ENCODE measurements at regions not wholly inside any gene's neighbourhood (a gene's known extent, or its start where the extent isn't known, plus 50 kb on each side); places are given as distances from the start of the nearest gene placed in this dataset.

GRCh38 chr11:104655066-104655465, 243.2 kb downstream of the CASP12 start (continued):
- TF ChIP-seq E2F2 (CRISPR knock-in tag; IDR thresholded peaks at IDR 0.05; ENCODE audit: borderline replicate concordance) (no peak), HINFP (CRISPR knock-in tag; IDR thresholded peaks at IDR 0.05; ENCODE audit: low read depth) (no peak), REXO4 (CRISPR knock-in tag; IDR thresholded peaks at IDR 0.05; ENCODE audit: borderline replicate concordance) (no peak), SP2 (CRISPR knock-in tag; IDR thresholded peaks at IDR 0.05) (no peak), ARID3A (IDR thresholded peaks at IDR 0.05; ENCODE audit: low read depth, low read length) (no peak), HHEX (CRISPR knock-in tag; IDR thresholded peaks at IDR 0.05) (no peak)

GRCh38 chr11:104654181-104654813, 244.0 kb downstream of the CASP12 start:
- Histone ChIP-seq H3K4me1 (ENCODE audit: insufficient read depth, low read length) (no peaks in the 10 kb centered on the region), H3K36me3 (replicated peaks in 1 of 2; ENCODE audit: control insufficient read depth in 1 of 2, insufficient read depth in 2 of 2, low read length in 2 of 2) (no peaks in the 10 kb centered on the region), H3K27me3 (ENCODE audit: control insufficient read depth in 1 of 2, insufficient read depth in 2 of 2, low read length in 2 of 2) (no peaks in the 10 kb centered on the region), H3K27ac (ENCODE audit: extremely low read length, insufficient read depth, low read length) (no peak overlapping the region), H2AFZ (ENCODE audit: low read length) (no peak overlapping the region), H3K9ac (ENCODE audit: insufficient read depth, low read depth, low read length) (no peak overlapping the region), H3K79me2 (ENCODE audit: insufficient read depth, low read length) (no peaks in the 10 kb centered on the region), H3K4me2 (ENCODE audit: low read depth, low read length) (no peak overlapping the region), H3K4me3 (replicated peaks in 1 of 3; ENCODE audit: insufficient read depth in 1 of 3, low read depth in 2 of 3, low read length in 3 of 3) (no peak overlapping the region), H4K20me1 (ENCODE audit: insufficient read depth, low read length) (no peaks in the 10 kb centered on the region), H3K9me3 (ENCODE audit: low read length) (0 out of 2 replicates have a peak, but pooled peaks cover 5% of the 10 kb centered on the region)
- no TSS peak for BruUV-seq (replicated peaks)
- no peak for FAIRE-seq
- in situ Hi-C loops (cut with HindIII; ENCODE audit: extremely low pct_ligation_motif_present, low pct_unique_long_range_greater_than_20kb) (no loop called here), intact Hi-C loops (cut with micrococcal nuclease; ENCODE audit: unreplicated experiment) (no loop called here)
- 91% methylated on average over 1 of the region's 1 CpG for WGBS (ENCODE audit: low lambda C conversion rate)
- DNase-seq (ENCODE audit: low spot score): no peak
- no peak for ATAC-seq
- ChIA-PET CTCF (ENCODE audit: low intra/inter-chr PET ratio, low total read pairs) (no interaction called here), POLR2A (no interaction called here)
- TF ChIP-seq ZNF83 (CRISPR knock-in tag; IDR thresholded peaks at IDR 0.05; ENCODE audit: borderline replicate concordance): no peak
- TF ChIP-seq MAFK (conservative IDR thresholded peaks at IDR 0.05 in 1 of 2, IDR thresholded peaks at IDR 0.05 in 1 of 2; ENCODE audit: low read length in 2 of 2): peak; percentile 58 to 79; a peak in 3 of 4 replicates
- peak; percentile 60; the same call in 1 of the 2 replicates for TF ChIP-seq MAFF (IDR thresholded peaks at IDR 0.05; ENCODE audit: low read depth, low read length)
- no peak for TF ChIP-seq RAD51 (IDR thresholded peaks at IDR 0.05; ENCODE audit: borderline replicate concordance)
